HUES6 (cell line): ENCODE measurements at regions not wholly inside any gene's neighbourhood (a gene's known extent, or its start where the extent isn't known, plus 50 kb on each side); places are given as distances from the start of the nearest gene placed in this dataset.

Experiments used
- H3K27ac ChIP-seq: 2 replicates; pipeline ENCODE4 v1.7.0; 2013; ENCODE audit warnings: low read depth, mild to moderate bottlenecking, low read length, inconsistent platforms
- H3K27me3 ChIP-seq: 2 replicates; pipeline ENCODE4 v1.6.1; 2013; ENCODE audit warnings: low read length; ENCODE audit not compliant: control insufficient read depth, insufficient read depth
- H3K36me3 ChIP-seq: 2 replicates; pipeline ENCODE4 v1.6.1; 2013; ENCODE audit warnings: low read length; ENCODE audit not compliant: control insufficient read depth, insufficient read depth
- H3K4me1 ChIP-seq: 2 replicates; pipeline ENCODE4 v1.6.1; 2013; ENCODE audit warnings: low read length; ENCODE audit not compliant: control insufficient read depth, insufficient read depth
- H3K4me3 ChIP-seq: 2 replicates; pipeline ENCODE4 v1.5.1; 2013; ENCODE audit warnings: low read depth, low read length
- H3K9ac ChIP-seq: one replicate; pipeline ENCODE4 v1.6.1; 2013; ENCODE audit warnings: mild to moderate bottlenecking, low read length
- H3K9me3 ChIP-seq: 2 replicates; pipeline ENCODE4 v1.6.1; 2013; ENCODE audit warnings: low read depth, low read length; ENCODE audit not compliant: control insufficient read depth, insufficient read depth

GRCh38 chr2:382728-383022 lies 94.8 kb upstream of the ALKAL2 start:
- Histone ChIP-seq H3K9me3 (peaks cover 4% of the 10 kb centered on the region; the same call in 1 of the 2 replicates), H3K27ac (no peak overlapping the region), H3K4me1 (peaks cover 15% of the 10 kb centered on the region), H3K9ac (no peak overlapping the region), H3K27me3 (no peaks in the 10 kb centered on the region; the same call in 1 of the 2 replicates), H3K36me3 (no peaks in the 10 kb centered on the region), H3K4me3 (no peak overlapping the region)

- Histone ChIP-seq H3K4me1 (peaks cover 15% of the 10 kb centered on the region), H3K27ac (no peak overlapping the region), H3K36me3 (no peaks in the 10 kb centered on the region), H3K27me3 (no peaks in the 10 kb centered on the region; the same call in 1 of the 2 replicates), H3K9ac (no peak overlapping the region), H3K4me3 (no peak overlapping the region), H3K9me3 (peaks cover 4% of the 10 kb centered on the region; the same call in 1 of the 2 replicates)
Observed at GRCh38 chr2:381941-382727, 94.2 kb upstream of the ALKAL2 start.

- H3K36me3 ChIP-seq = no peaks in the 10 kb centered on the region
- H3K9me3 ChIP-seq = peaks cover 4% of the 10 kb centered on the region; the same call in 1 of the 2 replicates
- no peak overlapping the region for H3K9ac ChIP-seq
- no peak overlapping the region for H3K4me3 ChIP-seq
- peaks cover 13% of the 10 kb centered on the region for H3K4me1 ChIP-seq
- H3K27ac ChIP-seq = no peak overlapping the region
- no peaks in the 10 kb centered on the region; the same call in 1 of the 2 replicates for H3K27me3 ChIP-seq
Observed at GRCh38 chr2:381181-381580, 93.3 kb upstream of the ALKAL2 start.

GRCh38 chr2:380772-381171 lies 92.9 kb upstream of the ALKAL2 start:
- Histone ChIP-seq H3K27ac (no peak overlapping the region), H3K4me3 (no peak overlapping the region), H3K4me1 (peaks cover 12% of the 10 kb centered on the region), H3K36me3 (no peaks in the 10 kb centered on the region), H3K27me3 (no peaks in the 10 kb centered on the region; the same call in 1 of the 2 replicates), H3K9me3 (peaks cover 4% of the 10 kb centered on the region; the same call in 1 of the 2 replicates), H3K9ac (no peak overlapping the region)

- Histone ChIP-seq H3K27me3 (no peaks in the 10 kb centered on the region; the same call in 1 of the 2 replicates), H3K27ac (no peak overlapping the region), H3K9me3 (peaks cover 4% of the 10 kb centered on the region; the same call in 1 of the 2 replicates), H3K36me3 (no peaks in the 10 kb centered on the region), H3K4me3 (no peak overlapping the region), H3K9ac (no peak overlapping the region), H3K4me1 (peaks cover 12% of the 10 kb centered on the region)
Observed at GRCh38 chr2:380221-380620, 92.3 kb upstream of the ALKAL2 start.

- Histone ChIP-seq H3K27me3 (no peaks in the 10 kb centered on the region; the same call in 1 of the 2 replicates), H3K4me1 (peaks cover 12% of the 10 kb centered on the region), H3K9ac (no peak overlapping the region), H3K36me3 (no peaks in the 10 kb centered on the region), H3K9me3 (peaks cover 4% of the 10 kb centered on the region; the same call in 1 of the 2 replicates), H3K4me3 (no peak overlapping the region), H3K27ac (no peak overlapping the region)
Observed at GRCh38 chr2:379778-380177, 91.9 kb upstream of the ALKAL2 start.

- H3K27me3 ChIP-seq = no peaks in the 10 kb centered on the region; the same call in 1 of the 2 replicates
- H3K36me3 ChIP-seq = no peaks in the 10 kb centered on the region
- H3K4me1 ChIP-seq = peaks cover 12% of the 10 kb centered on the region
- no peak overlapping the region for H3K9ac ChIP-seq
- no peak overlapping the region for H3K27ac ChIP-seq
- H3K4me3 ChIP-seq = no peak overlapping the region
- peaks cover 4% of the 10 kb centered on the region; the same call in 1 of the 2 replicates for H3K9me3 ChIP-seq
Observed at GRCh38 chr2:378364-378763, 90.5 kb upstream of the ALKAL2 start.

- Histone ChIP-seq H3K27ac (no peak overlapping the region), H3K4me3 (no peak overlapping the region), H3K27me3 (no peaks in the 10 kb centered on the region; the same call in 1 of the 2 replicates), H3K36me3 (no peaks in the 10 kb centered on the region), H3K9me3 (peaks cover 4% of the 10 kb centered on the region; the same call in 1 of the 2 replicates), H3K9ac (no peak overlapping the region), H3K4me1 (peaks cover 9% of the 10 kb centered on the region)
Observed at GRCh38 chr2:377414-377813, 89.5 kb upstream of the ALKAL2 start.

GRCh38 chr2:375956-376307 lies 88.0 kb upstream of the ALKAL2 start:
- Histone ChIP-seq H3K9me3 (peaks cover 8% of the 10 kb centered on the region; the same call in 1 of the 2 replicates), H3K27me3 (no peaks in the 10 kb centered on the region), H3K27ac (no peak overlapping the region), H3K36me3 (no peaks in the 10 kb centered on the region), H3K4me3 (no peak overlapping the region), H3K9ac (no peak overlapping the region), H3K4me1 (no peaks in the 10 kb centered on the region)

- Histone ChIP-seq H3K27ac (no peak overlapping the region), H3K4me3 (no peak overlapping the region), H3K36me3 (no peaks in the 10 kb centered on the region), H3K9me3 (peaks cover 10% of the 10 kb centered on the region; the same call in 1 of the 2 replicates), H3K4me1 (no peaks in the 10 kb centered on the region), H3K9ac (no peak overlapping the region), H3K27me3 (no peaks in the 10 kb centered on the region)
Observed at GRCh38 chr2:375270-375955, 87.5 kb upstream of the ALKAL2 start.

GRCh38 chr2:368386-368785 lies 80.5 kb upstream of the ALKAL2 start:
- no peaks in the 10 kb centered on the region for H3K36me3 ChIP-seq
- H3K9ac ChIP-seq = no peak overlapping the region
- no peaks in the 10 kb centered on the region for H3K27me3 ChIP-seq
- H3K4me1 ChIP-seq = no peaks in the 10 kb centered on the region
- peaks cover 10% of the 10 kb centered on the region; the same call in 1 of the 2 replicates for H3K9me3 ChIP-seq
- H3K27ac ChIP-seq = no peak overlapping the region
- no peak overlapping the region for H3K4me3 ChIP-seq
